ENCODE measurements at regions not wholly inside any gene's neighbourhood (a gene's known extent, or its start where the extent isn't known, plus 50 kb on each side); places are given as distances from the start of the nearest gene placed in this dataset.

DNA sequence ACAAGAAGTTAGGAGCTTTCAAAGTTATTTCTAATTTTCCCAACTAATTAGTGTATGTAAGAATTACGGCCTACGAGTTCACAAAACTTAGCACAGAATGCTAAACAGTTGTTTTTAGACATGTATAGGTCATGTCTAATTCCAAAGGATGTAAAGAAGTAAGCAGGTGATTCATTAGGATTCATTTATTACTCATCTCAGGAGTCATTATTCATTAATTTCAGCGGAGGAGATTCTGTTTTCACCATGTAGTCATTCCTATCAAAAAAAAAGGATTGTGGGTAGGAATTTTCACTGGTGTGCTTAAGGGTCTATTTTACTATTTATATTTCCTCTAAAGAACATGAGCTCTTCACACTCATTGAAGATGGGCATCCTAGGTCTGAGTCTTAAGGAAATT is 532.2 kb downstream of the ACTL7B start:
- Histone ChIP-seq H3K4me3 (no peak overlapping the region), H3K27ac (no peak overlapping the region)
- TF ChIP-seq, protein P1, sequence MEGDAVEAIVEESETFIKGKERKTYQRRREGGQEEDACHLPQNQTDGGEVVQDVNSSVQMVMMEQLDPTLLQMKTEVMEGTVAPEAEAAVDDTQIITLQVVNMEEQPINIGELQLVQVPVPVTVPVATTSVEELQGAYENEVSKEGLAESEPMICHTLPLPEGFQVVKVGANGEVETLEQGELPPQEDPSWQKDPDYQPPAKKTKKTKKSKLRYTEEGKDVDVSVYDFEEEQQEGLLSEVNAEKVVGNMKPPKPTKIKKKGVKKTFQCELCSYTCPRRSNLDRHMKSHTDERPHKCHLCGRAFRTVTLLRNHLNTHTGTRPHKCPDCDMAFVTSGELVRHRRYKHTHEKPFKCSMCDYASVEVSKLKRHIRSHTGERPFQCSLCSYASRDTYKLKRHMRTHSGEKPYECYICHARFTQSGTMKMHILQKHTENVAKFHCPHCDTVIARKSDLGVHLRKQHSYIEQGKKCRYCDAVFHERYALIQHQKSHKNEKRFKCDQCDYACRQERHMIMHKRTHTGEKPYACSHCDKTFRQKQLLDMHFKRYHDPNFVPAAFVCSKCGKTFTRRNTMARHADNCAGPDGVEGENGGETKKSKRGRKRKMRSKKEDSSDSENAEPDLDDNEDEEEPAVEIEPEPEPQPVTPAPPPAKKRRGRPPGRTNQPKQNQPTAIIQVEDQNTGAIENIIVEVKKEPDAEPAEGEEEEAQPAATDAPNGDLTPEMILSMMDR (IDR thresholded peaks at IDR 0.05), result no peak
- no peak for DNase-seq (ENCODE audit: low spot score)

DNA sequence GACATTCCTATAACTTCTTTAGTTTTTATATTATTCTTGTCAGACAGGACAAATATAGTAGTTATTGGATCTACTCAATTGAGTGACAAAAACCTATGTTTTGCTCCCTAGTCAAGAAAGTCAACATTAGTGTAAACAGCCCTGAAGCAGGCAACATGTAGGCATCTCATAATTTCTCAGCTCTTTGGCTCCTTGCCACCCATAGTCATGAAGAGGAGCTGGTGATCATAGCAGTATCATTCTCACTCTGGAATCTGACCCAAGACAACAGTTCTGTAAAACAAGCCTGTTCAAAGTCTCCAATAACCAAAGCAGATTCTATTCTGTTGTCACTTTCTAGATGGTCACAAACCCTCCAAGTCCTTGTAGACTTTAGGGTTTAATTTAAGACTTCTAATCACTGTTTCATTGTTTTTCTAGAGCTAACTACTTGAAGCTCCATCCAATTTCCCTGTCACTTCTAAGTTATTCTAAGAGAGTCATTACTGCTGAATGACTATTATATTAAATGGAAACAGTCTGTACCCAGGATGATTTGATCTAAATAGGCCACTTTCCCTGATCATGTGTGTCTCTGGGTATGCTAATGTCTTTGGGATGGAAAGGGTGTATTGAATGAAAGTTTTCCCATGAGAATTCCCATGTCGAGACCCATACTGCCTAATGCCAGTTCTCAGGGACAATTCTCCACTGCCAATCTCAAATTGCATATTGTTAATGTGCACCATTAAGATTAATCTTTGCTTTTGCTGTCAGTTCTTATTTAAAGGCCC is 533.3 kb downstream of the ACTL7B start:
- Histone ChIP-seq H3K27ac (no peak overlapping the region), H3K4me3 (no peak overlapping the region)
- no peak for DNase-seq (ENCODE audit: low spot score)
- TF ChIP-seq, protein P1 (IDR thresholded peaks at IDR 0.05), result no peak

DNA sequence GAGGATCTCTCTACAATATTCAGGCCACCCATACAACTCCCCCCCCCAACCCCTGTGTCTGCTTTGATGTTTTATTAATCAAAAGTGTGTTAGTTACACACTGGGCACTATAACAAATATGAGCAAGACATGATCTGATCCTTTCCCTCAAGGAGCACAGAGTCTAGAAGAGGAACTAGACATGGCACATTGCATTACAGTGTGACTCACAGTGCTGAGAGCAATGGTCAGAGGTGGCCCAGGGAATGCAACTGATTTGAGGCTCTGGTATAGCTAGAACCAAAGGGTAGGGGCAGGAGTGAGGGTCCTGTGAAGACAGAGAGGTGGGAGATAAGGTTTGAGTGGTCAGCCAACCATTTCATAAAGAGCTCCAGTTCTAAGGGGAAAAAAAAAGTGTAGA is 539.2 kb downstream of the ACTL7B start:
- no peak overlapping the region for H3K27ac ChIP-seq
- no peak for DNase-seq (ENCODE audit: low spot score)
- no peak overlapping the region for H3K4me3 ChIP-seq
- TF ChIP-seq, protein P1 (IDR thresholded peaks at IDR 0.05), result no peak

DNA sequence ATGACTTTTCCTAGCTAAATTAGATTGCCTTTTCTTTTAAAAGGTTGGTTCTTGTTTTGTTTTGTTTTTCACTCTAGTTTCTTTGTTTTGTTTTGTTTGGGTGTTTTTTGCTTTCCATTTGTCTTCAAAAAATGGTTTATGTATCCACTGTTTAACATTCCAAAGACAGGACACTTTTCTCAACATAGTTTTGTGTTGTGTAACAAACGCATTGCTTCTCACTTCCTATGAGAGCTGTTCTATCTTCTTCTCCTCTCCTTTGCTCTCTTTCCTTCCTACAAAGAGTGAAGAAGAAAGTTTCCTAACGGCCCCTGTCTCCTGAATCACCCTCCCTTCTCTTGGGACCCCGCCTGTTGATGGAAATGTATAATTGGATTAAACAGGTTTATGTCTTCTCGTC is 539.7 kb downstream of the ACTL7B start:
- no peak for DNase-seq (ENCODE audit: low spot score)
- Histone ChIP-seq H3K27ac (no peak overlapping the region), H3K4me3 (no peak overlapping the region)
- TF ChIP-seq, protein P1 (IDR thresholded peaks at IDR 0.05), result no peak

DNA sequence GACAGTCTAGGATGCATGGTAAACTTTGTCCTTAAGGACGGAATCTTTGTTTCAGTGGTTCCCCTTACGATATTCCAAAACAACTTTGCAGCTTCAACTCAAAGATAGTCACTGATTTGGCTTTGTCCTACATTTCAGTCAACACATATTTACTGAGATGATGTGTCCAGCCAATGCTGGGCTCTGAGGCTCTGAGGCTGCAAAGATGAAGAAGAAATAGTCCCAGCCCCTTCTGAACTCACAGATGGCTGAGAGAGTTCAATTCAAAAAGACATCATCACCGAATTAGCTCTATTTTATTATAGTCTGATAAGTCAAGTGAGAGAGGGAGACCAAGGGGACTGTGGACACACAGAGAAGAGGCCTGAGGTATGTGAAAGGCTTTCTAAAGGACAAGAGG is 544.0 kb downstream of the ACTL7B start:
- Histone ChIP-seq H3K4me3 (no peak overlapping the region), H3K27ac (no peak overlapping the region)
- DNase-seq (ENCODE audit: low spot score), result no peak
- TF ChIP-seq, protein P1 (IDR thresholded peaks at IDR 0.05), result no peak

DNA sequence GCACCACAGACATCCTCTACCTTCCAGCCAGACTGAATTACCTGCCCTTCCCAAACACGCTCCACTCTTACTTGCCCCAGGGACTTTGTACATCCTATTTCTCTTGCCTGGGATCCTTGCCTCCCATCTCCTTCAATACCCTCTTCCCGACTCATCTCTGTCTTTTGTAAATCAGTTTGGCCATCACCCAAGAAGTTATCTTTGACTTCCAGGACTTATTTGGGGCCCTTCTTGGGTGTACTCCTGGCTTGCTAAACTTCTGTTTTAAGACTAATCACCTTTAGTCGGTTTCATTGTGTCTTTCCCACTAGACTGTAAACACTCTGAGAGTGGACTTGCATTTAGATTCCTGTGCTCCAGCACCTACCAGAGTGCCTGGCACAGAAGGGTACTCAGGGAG is 545.6 kb downstream of the ACTL7B start:
- TF ChIP-seq, protein P1 (IDR thresholded peaks at IDR 0.05), result no peak
- Histone ChIP-seq H3K27ac (no peak overlapping the region), H3K4me3 (no peak overlapping the region)
- DNase-seq (ENCODE audit: low spot score), result no peak
